ENCODE measurements at regions not wholly inside any gene's neighbourhood (a gene's known extent, or its start where the extent isn't known, plus 50 kb on each side); places are given as distances from the start of the nearest gene placed in this dataset.

DNA sequence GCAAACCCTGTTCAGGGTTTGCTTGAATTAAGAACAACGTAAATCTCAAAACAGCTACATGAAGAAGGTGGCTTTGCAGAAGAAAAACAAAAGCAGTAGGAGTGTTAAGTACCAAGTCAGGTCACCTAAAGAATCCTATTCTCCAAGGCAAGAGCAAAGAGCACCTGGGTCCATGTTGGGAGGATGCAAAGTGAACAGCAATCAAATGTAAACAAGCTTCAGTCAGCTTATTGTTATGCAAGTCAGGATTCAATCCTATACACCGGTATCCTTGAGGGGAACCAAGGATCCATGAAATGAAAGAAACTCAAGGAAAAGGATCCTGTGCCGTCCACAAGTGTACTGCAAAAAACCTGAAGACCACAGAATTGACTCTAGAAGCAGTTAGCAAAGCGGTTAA lies 261.0 kb upstream of the DDX18 start:
- Histone ChIP-seq H4K20me1 (ENCODE audit: insufficient read depth, low read length) (no peaks in the 10 kb centered on the region), H3F3A (ENCODE audit: insufficient read depth, low read length) (no peaks in the 10 kb centered on the region), H3K4me1 (ENCODE audit: insufficient read depth, low read length, severe bottlenecking) (no peaks in the 10 kb centered on the region), H3K79me2 (ENCODE audit: insufficient read depth, low read length) (no peaks in the 10 kb centered on the region), H3K4me2 (ENCODE audit: low read length) (no peak overlapping the region), H3K27me3 (ENCODE audit: insufficient read depth, low read length) (no peaks in the 10 kb centered on the region), H3K9me2 (ENCODE audit: low read depth, low read length) (no peaks in the 10 kb centered on the region), H2AFZ (ENCODE audit: low read length) (no peak overlapping the region), H3K27ac (ENCODE audit: low read depth, low read length, poor library complexity, severe bottlenecking) (no peak overlapping the region), H3K4me3 (ENCODE audit: low read depth, low read length, poor library complexity, severe bottlenecking) (no peak overlapping the region), H3K9me3 (ENCODE audit: low read length) (no peaks in the 10 kb centered on the region), H3K9ac (ENCODE audit: low read length) (no peak overlapping the region), H3K36me3 (ENCODE audit: insufficient read depth, low read length) (no peaks in the 10 kb centered on the region)
- TF ChIP-seq EZH2 (IDR thresholded peaks at IDR 0.05; ENCODE audit: borderline replicate concordance, low read length) = no peak
- TF ChIP-seq, protein P1, sequence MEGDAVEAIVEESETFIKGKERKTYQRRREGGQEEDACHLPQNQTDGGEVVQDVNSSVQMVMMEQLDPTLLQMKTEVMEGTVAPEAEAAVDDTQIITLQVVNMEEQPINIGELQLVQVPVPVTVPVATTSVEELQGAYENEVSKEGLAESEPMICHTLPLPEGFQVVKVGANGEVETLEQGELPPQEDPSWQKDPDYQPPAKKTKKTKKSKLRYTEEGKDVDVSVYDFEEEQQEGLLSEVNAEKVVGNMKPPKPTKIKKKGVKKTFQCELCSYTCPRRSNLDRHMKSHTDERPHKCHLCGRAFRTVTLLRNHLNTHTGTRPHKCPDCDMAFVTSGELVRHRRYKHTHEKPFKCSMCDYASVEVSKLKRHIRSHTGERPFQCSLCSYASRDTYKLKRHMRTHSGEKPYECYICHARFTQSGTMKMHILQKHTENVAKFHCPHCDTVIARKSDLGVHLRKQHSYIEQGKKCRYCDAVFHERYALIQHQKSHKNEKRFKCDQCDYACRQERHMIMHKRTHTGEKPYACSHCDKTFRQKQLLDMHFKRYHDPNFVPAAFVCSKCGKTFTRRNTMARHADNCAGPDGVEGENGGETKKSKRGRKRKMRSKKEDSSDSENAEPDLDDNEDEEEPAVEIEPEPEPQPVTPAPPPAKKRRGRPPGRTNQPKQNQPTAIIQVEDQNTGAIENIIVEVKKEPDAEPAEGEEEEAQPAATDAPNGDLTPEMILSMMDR (IDR thresholded peaks at IDR 0.05; ENCODE audit: low read length) = no peak

- Histone ChIP-seq H3K9me3 (ENCODE audit: low read length) (no peaks in the 10 kb centered on the region), H3K79me2 (ENCODE audit: insufficient read depth, low read length) (no peaks in the 10 kb centered on the region), H3K4me1 (ENCODE audit: insufficient read depth, low read length, severe bottlenecking) (no peaks in the 10 kb centered on the region), H3K9me2 (ENCODE audit: low read depth, low read length) (no peaks in the 10 kb centered on the region), H3K9ac (ENCODE audit: low read length) (no peak overlapping the region), H3K36me3 (ENCODE audit: insufficient read depth, low read length) (no peaks in the 10 kb centered on the region), H3K4me3 (ENCODE audit: low read depth, low read length, poor library complexity, severe bottlenecking) (no peak overlapping the region), H4K20me1 (ENCODE audit: insufficient read depth, low read length) (no peaks in the 10 kb centered on the region), H2AFZ (ENCODE audit: low read length) (no peak overlapping the region), H3K27ac (ENCODE audit: low read depth, low read length, poor library complexity, severe bottlenecking) (no peak overlapping the region), H3F3A (ENCODE audit: insufficient read depth, low read length) (no peaks in the 10 kb centered on the region), H3K4me2 (ENCODE audit: low read length) (no peak overlapping the region), H3K27me3 (ENCODE audit: insufficient read depth, low read length) (no peaks in the 10 kb centered on the region)
- TF ChIP-seq, protein P1 (IDR thresholded peaks at IDR 0.05; ENCODE audit: low read length) = no peak
- no peak for TF ChIP-seq EZH2 (IDR thresholded peaks at IDR 0.05; ENCODE audit: borderline replicate concordance, low read length)
Observed at GRCh38 chr2:117555965-117556364, 258.5 kb upstream of the DDX18 start.

GRCh38 chr2:117557626-117558025 lies 256.9 kb upstream of the DDX18 start:
- H3K36me3 ChIP-seq (ENCODE audit: insufficient read depth, low read length) = no peaks in the 10 kb centered on the region
- TF ChIP-seq, protein P1 (IDR thresholded peaks at IDR 0.05; ENCODE audit: low read length) = no peak
- no peak for TF ChIP-seq EZH2 (IDR thresholded peaks at IDR 0.05; ENCODE audit: borderline replicate concordance, low read length)

More at GRCh38 chr2:117557626-117558025, 256.9 kb upstream of the DDX18 start:
- Histone ChIP-seq H2AFZ (ENCODE audit: low read length) (no peak overlapping the region), H3K4me2 (ENCODE audit: low read length) (no peak overlapping the region), H4K20me1 (ENCODE audit: insufficient read depth, low read length) (no peaks in the 10 kb centered on the region), H3K4me3 (ENCODE audit: low read depth, low read length, poor library complexity, severe bottlenecking) (no peak overlapping the region), H3K79me2 (ENCODE audit: insufficient read depth, low read length) (no peaks in the 10 kb centered on the region), H3K27ac (ENCODE audit: low read depth, low read length, poor library complexity, severe bottlenecking) (no peak overlapping the region), H3K4me1 (ENCODE audit: insufficient read depth, low read length, severe bottlenecking) (no peaks in the 10 kb centered on the region), H3F3A (ENCODE audit: insufficient read depth, low read length) (no peaks in the 10 kb centered on the region), H3K9me2 (ENCODE audit: low read depth, low read length) (no peaks in the 10 kb centered on the region), H3K9ac (ENCODE audit: low read length) (no peak overlapping the region), H3K9me3 (ENCODE audit: low read length) (no peaks in the 10 kb centered on the region), H3K27me3 (ENCODE audit: insufficient read depth, low read length) (no peaks in the 10 kb centered on the region)
